Body of pancreas (tissue), 4 donors: ENCODE measurements at regions not wholly inside any gene's neighbourhood (a gene's known extent, or its start where the extent isn't known, plus 50 kb on each side); places are given as distances from the start of the nearest gene placed in this dataset.

ENCODE experiments used
- POLR2A ChIP-seq, 3 donors: fragments of 450-650 bp; IDR thresholded peaks; one replicate each; pipeline ENCODE4 v1.6.1; 2016; ENCODE audit warnings: antibody characterized with exemption in 3 of 3, mild to moderate bottlenecking in 2 of 3
- TF ChIP-seq, protein P1 (sequence below), 7 experiments: fragments of 450-650 bp in 4 of 7; fragments of 200-600 bp in 3 of 7; sonication (generic) in 3 of 7; IDR thresholded peaks; one replicate each; pipeline ENCODE4 v1.5.1; 2016 to 2019; ENCODE audit warnings: antibody characterized with exemption in 7 of 7

DNA sequence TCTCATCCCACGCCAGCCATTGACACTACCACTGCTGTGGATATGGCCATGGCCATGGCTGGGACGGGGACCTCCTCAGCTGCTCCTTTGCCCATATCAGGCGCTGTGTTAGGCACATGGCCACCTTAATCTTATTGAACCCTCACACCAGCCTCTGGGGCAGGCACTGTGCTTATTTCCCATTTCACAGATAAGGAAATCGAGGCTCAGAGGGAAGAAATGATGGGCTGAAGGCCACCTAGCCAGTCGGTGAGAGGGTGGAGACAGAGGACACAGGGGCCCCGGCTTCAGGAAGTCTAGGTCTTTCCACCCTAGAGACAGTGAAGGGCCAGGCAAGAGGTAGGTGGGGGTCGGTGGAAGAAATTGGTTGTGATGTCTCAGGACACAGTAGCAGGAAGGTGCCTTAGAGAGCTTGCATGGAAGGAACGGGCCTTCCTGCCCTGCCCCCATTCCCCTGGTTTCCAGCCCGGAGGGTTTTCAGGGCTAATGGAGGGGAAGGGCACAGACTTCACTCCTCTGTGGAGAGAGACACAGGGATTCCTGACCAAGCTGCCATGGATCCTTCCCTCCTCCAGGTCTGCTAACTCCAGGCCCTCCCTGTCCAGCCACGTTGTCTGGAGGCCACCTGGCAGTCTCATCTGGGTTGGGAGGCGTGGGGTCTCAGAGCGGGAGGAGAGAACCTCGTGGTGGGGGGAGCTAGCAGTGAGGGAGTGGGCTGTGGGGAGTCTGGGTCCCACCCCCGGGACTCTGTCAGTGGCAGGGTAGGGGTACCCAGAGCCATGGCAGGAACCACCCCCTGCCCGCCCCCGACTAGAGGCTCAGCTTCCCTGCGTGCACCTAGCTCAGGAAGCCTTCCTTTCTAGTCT is 120.4 kb downstream of the VEGFA start:
- TF ChIP-seq POLR2A (IDR thresholded peaks at IDR 0.05): no peak
- TF ChIP-seq, protein P1, sequence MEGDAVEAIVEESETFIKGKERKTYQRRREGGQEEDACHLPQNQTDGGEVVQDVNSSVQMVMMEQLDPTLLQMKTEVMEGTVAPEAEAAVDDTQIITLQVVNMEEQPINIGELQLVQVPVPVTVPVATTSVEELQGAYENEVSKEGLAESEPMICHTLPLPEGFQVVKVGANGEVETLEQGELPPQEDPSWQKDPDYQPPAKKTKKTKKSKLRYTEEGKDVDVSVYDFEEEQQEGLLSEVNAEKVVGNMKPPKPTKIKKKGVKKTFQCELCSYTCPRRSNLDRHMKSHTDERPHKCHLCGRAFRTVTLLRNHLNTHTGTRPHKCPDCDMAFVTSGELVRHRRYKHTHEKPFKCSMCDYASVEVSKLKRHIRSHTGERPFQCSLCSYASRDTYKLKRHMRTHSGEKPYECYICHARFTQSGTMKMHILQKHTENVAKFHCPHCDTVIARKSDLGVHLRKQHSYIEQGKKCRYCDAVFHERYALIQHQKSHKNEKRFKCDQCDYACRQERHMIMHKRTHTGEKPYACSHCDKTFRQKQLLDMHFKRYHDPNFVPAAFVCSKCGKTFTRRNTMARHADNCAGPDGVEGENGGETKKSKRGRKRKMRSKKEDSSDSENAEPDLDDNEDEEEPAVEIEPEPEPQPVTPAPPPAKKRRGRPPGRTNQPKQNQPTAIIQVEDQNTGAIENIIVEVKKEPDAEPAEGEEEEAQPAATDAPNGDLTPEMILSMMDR (IDR thresholded peaks at IDR 0.05): no peak
